ENCODE measurements at regions not wholly inside any gene's neighbourhood (a gene's known extent, or its start where the extent isn't known, plus 50 kb on each side); places are given as distances from the start of the nearest gene placed in this dataset.

- TF ChIP-seq POLR2AphosphoS5 (IDR thresholded peaks at IDR 0.05) = no peak
- TF ChIP-seq CTCF (IDR thresholded peaks at IDR 0.05) = no peak
- TF ChIP-seq POLR2A (IDR thresholded peaks at IDR 0.05) = no peak
Observed at GRCh38 chr3:72615776-72616175, 232.5 kb downstream of the SHQ1 start.

Data from gastroesophageal sphincter (tissue), 3 donors.